NCI-H146 treated with DMSO at 0.1 percent for 48 hours (cell line): ENCODE measurements at regions not wholly inside any gene's neighbourhood (a gene's known extent, or its start where the extent isn't known, plus 50 kb on each side); places are given as distances from the start of the nearest gene placed in this dataset.
"Not testable (repeated sequence)": the region's sequence is repeated elsewhere in the genome, so short reads cannot be mapped to it uniquely, and the experiment has no call there.

Experiments
- DNase-seq: peaks from one replicate; lab custom pipeline; 2025; ENCODE audit not compliant: unreplicated experiment; lab: John Stamatoyannopoulos, UW

- no peak for DNase-seq
Measured at GRCh38 chr6:157727629-157728182, 95.3 kb upstream of the SNX9 start.

- peak; percentile 80 for DNase-seq
Measured at GRCh38 chr6:157728183-157728881, 94.7 kb upstream of the SNX9 start.

- DNase-seq: no peak
Measured at GRCh38 chr6:157731221-157731620, 91.8 kb upstream of the SNX9 start.

- DNase-seq: peak; percentile 61
Measured at GRCh38 chr6:157732007-157732406, 91.0 kb upstream of the SNX9 start.

- DNase-seq: no peak
Measured at GRCh38 chr6:157732416-157733161, 90.5 kb upstream of the SNX9 start.

GRCh38 chr6:157736555-157736954, 86.5 kb upstream of the SNX9 start:
- not testable (repeated sequence) for DNase-seq

- no peak for DNase-seq
Measured at GRCh38 chr6:157741321-157741947, 81.6 kb upstream of the SNX9 start.

- no peak for DNase-seq
Measured at GRCh38 chr6:157741948-157742556, 81.0 kb upstream of the SNX9 start.

GRCh38 chr6:157744102-157744601, 78.9 kb upstream of the SNX9 start:
- DNase-seq: no peak

- no peak for DNase-seq
Measured at GRCh38 chr6:157746897-157747296, 76.1 kb upstream of the SNX9 start.

GRCh38 chr6:157747370-157747769, 75.7 kb upstream of the SNX9 start:
- no peak for DNase-seq

- no peak for DNase-seq
Measured at GRCh38 chr6:157748839-157749571, 74.0 kb upstream of the SNX9 start.

GRCh38 chr6:157750973-157751372, 72.1 kb upstream of the SNX9 start:
- DNase-seq: not testable (repeated sequence)

- no peak for DNase-seq
Measured at GRCh38 chr6:157751547-157752200, 71.4 kb upstream of the SNX9 start.

GRCh38 chr6:157752879-157753278, 70.2 kb upstream of the SNX9 start:
- not testable (repeated sequence) for DNase-seq

GRCh38 chr6:157753291-157753690, 69.8 kb upstream of the SNX9 start:
- DNase-seq: no peak

GRCh38 chr6:157753801-157754200, 69.2 kb upstream of the SNX9 start:
- DNase-seq: not testable (repeated sequence)

GRCh38 chr6:157754351-157754750, 68.7 kb upstream of the SNX9 start:
- no peak for DNase-seq

GRCh38 chr6:157755032-157755745, 67.9 kb upstream of the SNX9 start:
- DNase-seq: no peak
